Thyroid gland (tissue), 4 donors: ENCODE measurements at regions not wholly inside any gene's neighbourhood (a gene's known extent, or its start where the extent isn't known, plus 50 kb on each side); places are given as distances from the start of the nearest gene placed in this dataset.

Experiments
- DNase-seq, 2 donors: peaks; one replicate each; pipeline ENCODE4 v3.0.0-alpha.2; 2019
- H3K27ac ChIP-seq, 3 donors: fragments of 200-600 bp; sonication (generic); 1 replicate in 2 of 3; 2 replicates in 1 of 3; pipeline ENCODE4 v1.5.1; 2016 to 2019; ENCODE audit warnings: mild to moderate bottlenecking in 1 of 3, moderate library complexity in 1 of 3
- H3K27me3 ChIP-seq: fragments of 200-600 bp; sonication (generic); one replicate; pipeline ENCODE4 v1.5.1; 2019
- H3K36me3 ChIP-seq, 2 donors: fragments of 200-600 bp; sonication (generic); one replicate each; pipeline ENCODE4 v1.5.1; 2016 to 2019
- H3K4me1 ChIP-seq, 2 donors: fragments of 200-600 bp; sonication (generic); one replicate each; pipeline ENCODE4 v1.5.1; 2017 to 2019
- H3K4me3 ChIP-seq, 3 donors: fragments of 200-600 bp; sonication (generic); replicated peaks in 1 of 3; 1 replicate in 2 of 3; 2 replicates in 1 of 3; pipeline ENCODE4 v1.5.1; 2016; ENCODE audit warnings: mild to moderate bottlenecking in 1 of 3
- H3K9me3 ChIP-seq: fragments of 200-600 bp; sonication (generic); one replicate; pipeline ENCODE4 v1.5.1; 2017
- POLR2A ChIP-seq, 2 donors: fragments of 450-650 bp; IDR thresholded peaks; one replicate each; pipeline ENCODE4 v1.6.1; 2017; ENCODE audit warnings: antibody characterized with exemption in 2 of 2, mild to moderate bottlenecking in 2 of 2, moderate library complexity in 1 of 2
- whole genome bisulfite sequencing, 2 donors: methylation state at CpG; one replicate each; pipeline ENCODE4 v1.1.5; 2017; 5-methylcytosine and 5-hydroxymethylcytosine counted together
- intact Hi-C: fragments of 100-400 bp; cut with DNase I; formaldehyde crosslinking; loops from one replicate; pipeline ENCODE4 v1.15.1; 2023
- TF ChIP-seq, protein P1 (sequence below), 6 experiments: fragments of 200-600 bp in 3 of 6; fragments of 450-650 bp in 3 of 6; sonication (generic) in 3 of 6; IDR thresholded peaks; one replicate each; pipeline ENCODE4 v1.5.1; 2016 to 2019; ENCODE audit warnings: antibody characterized with exemption in 6 of 6, mild to moderate bottlenecking in 2 of 6, inconsistent platforms in 1 of 6, moderate library complexity in 1 of 6

- intact Hi-C loops = no loop called here
- H3K27ac ChIP-seq = no peak overlapping the region
- no peaks in the 10 kb centered on the region for H3K9me3 ChIP-seq
- no peak overlapping the region for H3K4me3 ChIP-seq
- 63 to 74% methylated on average over 3 of the region's 3 CpGs for WGBS, 2 donors
- no peak for DNase-seq
- H3K4me1 ChIP-seq = no peaks in the 10 kb centered on the region
- no peaks in the 10 kb centered on the region for H3K27me3 ChIP-seq
- TF ChIP-seq, protein P1, sequence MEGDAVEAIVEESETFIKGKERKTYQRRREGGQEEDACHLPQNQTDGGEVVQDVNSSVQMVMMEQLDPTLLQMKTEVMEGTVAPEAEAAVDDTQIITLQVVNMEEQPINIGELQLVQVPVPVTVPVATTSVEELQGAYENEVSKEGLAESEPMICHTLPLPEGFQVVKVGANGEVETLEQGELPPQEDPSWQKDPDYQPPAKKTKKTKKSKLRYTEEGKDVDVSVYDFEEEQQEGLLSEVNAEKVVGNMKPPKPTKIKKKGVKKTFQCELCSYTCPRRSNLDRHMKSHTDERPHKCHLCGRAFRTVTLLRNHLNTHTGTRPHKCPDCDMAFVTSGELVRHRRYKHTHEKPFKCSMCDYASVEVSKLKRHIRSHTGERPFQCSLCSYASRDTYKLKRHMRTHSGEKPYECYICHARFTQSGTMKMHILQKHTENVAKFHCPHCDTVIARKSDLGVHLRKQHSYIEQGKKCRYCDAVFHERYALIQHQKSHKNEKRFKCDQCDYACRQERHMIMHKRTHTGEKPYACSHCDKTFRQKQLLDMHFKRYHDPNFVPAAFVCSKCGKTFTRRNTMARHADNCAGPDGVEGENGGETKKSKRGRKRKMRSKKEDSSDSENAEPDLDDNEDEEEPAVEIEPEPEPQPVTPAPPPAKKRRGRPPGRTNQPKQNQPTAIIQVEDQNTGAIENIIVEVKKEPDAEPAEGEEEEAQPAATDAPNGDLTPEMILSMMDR (IDR thresholded peaks at IDR 0.05) = no peak
- TF ChIP-seq POLR2A (IDR thresholded peaks at IDR 0.05) = no peak
- H3K36me3 ChIP-seq = no peaks in the 10 kb centered on the region
Observed at GRCh38 chr10:65346466-65346865, 1579.4 kb upstream of the LRRTM3 start.

- 88 to 93% methylated on average over 8 of the region's 8 CpGs for WGBS, 2 donors
- Histone ChIP-seq H3K36me3 (no peaks in the 10 kb centered on the region), H3K4me3 (no peak overlapping the region), H3K27ac (no peak overlapping the region), H3K4me1 (no peaks in the 10 kb centered on the region), H3K27me3 (no peaks in the 10 kb centered on the region), H3K9me3 (no peaks in the 10 kb centered on the region)
- intact Hi-C loops = no loop called here
- TF ChIP-seq, protein P1 (IDR thresholded peaks at IDR 0.05) = no peak
- TF ChIP-seq POLR2A (IDR thresholded peaks at IDR 0.05) = no peak
- no peak for DNase-seq
Observed at GRCh38 chr10:65348637-65349036, 1577.2 kb upstream of the LRRTM3 start.

DNA sequence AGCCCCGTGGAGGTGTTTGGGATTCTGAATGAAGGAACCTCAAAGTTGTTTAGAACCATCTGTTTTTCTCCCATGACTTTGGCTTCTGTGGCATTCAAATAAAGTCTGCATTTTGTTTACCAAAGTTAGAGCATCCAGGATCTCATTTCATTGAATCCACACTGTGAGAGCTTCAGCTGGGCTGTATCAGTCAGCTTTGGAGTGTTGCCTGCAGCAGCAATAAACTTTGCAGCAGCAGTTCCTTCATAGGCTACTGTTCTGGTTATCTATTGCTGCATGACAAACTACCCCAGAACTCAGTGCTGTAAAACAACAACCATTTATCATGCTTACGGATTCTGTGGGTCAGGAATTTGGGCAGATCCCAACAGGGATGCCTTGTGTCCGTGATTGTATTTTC, 1575.2 kb upstream of the LRRTM3 start:
- Histone ChIP-seq H3K9me3 (no peaks in the 10 kb centered on the region), H3K27me3 (no peaks in the 10 kb centered on the region), H3K4me1 (no peaks in the 10 kb centered on the region), H3K27ac (no peak overlapping the region), H3K36me3 (no peaks in the 10 kb centered on the region), H3K4me3 (no peak overlapping the region)
- WGBS, 2 donors = 42 to 48% methylated on average over 3 of the region's 3 CpGs
- intact Hi-C loops = no loop called here
- TF ChIP-seq POLR2A (IDR thresholded peaks at IDR 0.05) = no peak
- TF ChIP-seq, protein P1 (IDR thresholded peaks at IDR 0.05) = no peak
- DNase-seq = no peak

DNA sequence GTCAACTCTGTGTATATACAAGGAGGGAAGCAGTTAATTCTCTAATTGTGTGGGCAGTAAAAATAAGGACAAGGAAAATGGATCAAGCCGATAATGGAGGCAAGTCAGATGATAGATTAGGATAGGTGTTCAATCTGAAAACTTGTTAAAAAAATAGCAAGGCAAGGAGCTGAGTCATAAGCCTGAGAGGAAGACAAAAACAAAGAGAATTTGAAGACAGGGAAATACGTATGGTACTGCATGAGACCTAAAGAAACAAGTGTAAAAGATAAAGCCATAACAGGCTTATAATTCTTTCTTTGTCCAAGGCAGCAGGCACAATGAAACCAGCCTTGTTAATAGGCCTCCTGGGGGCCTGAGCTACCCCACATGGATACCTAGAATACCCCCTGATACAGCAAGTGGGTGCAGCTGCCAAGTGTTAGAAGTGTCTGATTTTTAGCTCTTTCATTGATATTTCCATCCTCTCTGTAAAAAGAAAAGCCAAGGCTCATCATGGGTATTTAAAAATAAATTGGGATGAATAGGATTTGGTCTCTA, 1570.6 kb upstream of the LRRTM3 start:
- 82 to 86% methylated on average over 2 of the region's 2 CpGs for WGBS, 2 donors
- no peaks in the 10 kb centered on the region for H3K36me3 ChIP-seq

DNA sequence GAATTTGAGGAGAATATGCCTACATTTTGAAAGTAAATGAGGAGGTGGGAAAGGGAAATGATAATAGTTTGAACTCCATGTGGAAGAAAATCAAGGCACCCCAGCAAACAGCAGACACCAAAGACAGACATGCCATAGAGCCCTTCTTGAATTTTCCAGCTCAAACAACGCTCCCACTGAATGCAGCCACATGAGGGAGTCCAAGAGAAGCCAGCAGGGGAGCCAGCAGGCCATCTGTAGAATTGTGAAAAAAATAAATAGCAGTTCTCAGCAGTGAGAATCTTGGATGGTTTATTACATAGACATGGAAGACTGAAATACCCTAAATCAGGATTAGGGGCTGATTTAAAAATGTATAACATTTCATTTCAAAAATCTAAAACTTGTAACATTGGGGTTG, 1567.3 kb upstream of the LRRTM3 start:
- Histone ChIP-seq H3K27ac (no peak overlapping the region), H3K4me3 (no peak overlapping the region), H3K4me1 (no peaks in the 10 kb centered on the region), H3K27me3 (no peaks in the 10 kb centered on the region), H3K9me3 (no peaks in the 10 kb centered on the region), H3K36me3 (no peaks in the 10 kb centered on the region)
- intact Hi-C loops = no loop called here
- no peak for TF ChIP-seq POLR2A (IDR thresholded peaks at IDR 0.05)
- TF ChIP-seq, protein P1 (IDR thresholded peaks at IDR 0.05) = peak in 2 of 6 experiments; percentile 21 to 37
- peak in 1 of 2 donors; percentile 4 for DNase-seq
- WGBS, 2 donors = 36 to 47% methylated on average over 1 of the region's 1 CpG

More for the DNA sequence above, 1570.6 kb upstream of the LRRTM3 start:
- no peak for TF ChIP-seq POLR2A (IDR thresholded peaks at IDR 0.05)
- TF ChIP-seq, protein P1 (IDR thresholded peaks at IDR 0.05) = no peak
- Histone ChIP-seq H3K4me3 (no peak overlapping the region), H3K27me3 (no peaks in the 10 kb centered on the region), H3K9me3 (no peaks in the 10 kb centered on the region), H3K27ac (no peak overlapping the region), H3K4me1 (no peaks in the 10 kb centered on the region)
- intact Hi-C loops = no loop called here
- no peak for DNase-seq
